ENCODE measurements at regions not wholly inside any gene's neighbourhood (a gene's known extent, or its start where the extent isn't known, plus 50 kb on each side); places are given as distances from the start of the nearest gene placed in this dataset.
"Not testable (repeated sequence)": the region's sequence is repeated elsewhere in the genome, so short reads cannot be mapped to it uniquely, and the experiment has no call there.

GRCh38 chr7:55743454-55743717, 119.2 kb downstream of the SEPTIN14 start:
- not testable (repeated sequence) for DNase-seq (ENCODE audit: low read depth)

- not testable (repeated sequence) for DNase-seq (ENCODE audit: low read depth)
Observed at GRCh38 chr7:55742651-55743453, 119.7 kb downstream of the SEPTIN14 start.

GRCh38 chr7:55741721-55742631, 120.6 kb downstream of the SEPTIN14 start:
- DNase-seq (ENCODE audit: low read depth) = not testable (repeated sequence)

GRCh38 chr7:55740633-55741250, 121.8 kb downstream of the SEPTIN14 start:
- not testable (repeated sequence) for DNase-seq (ENCODE audit: low read depth)

- DNase-seq (ENCODE audit: low read depth) = not testable (repeated sequence)
Observed at GRCh38 chr7:55740053-55740452, 122.5 kb downstream of the SEPTIN14 start.

GRCh38 chr7:55736641-55737221, 125.8 kb downstream of the SEPTIN14 start:
- DNase-seq (ENCODE audit: low read depth) = not testable (repeated sequence)

GRCh38 chr7:55733241-55734140, 129.1 kb downstream of the SEPTIN14 start:
- no peak for DNase-seq (ENCODE audit: low read depth)

- no peak for DNase-seq (ENCODE audit: low read depth)
Observed at GRCh38 chr7:55731931-55732330, 130.6 kb downstream of the SEPTIN14 start.

- DNase-seq (ENCODE audit: low read depth) = no peak
Observed at GRCh38 chr7:55730197-55730596, 132.4 kb downstream of the SEPTIN14 start.

- DNase-seq (ENCODE audit: low read depth) = no peak
Observed at GRCh38 chr7:55723621-55723941, 139.0 kb downstream of the SEPTIN14 start.

GRCh38 chr7:55722874-55723620, 139.5 kb downstream of the SEPTIN14 start:
- not testable (repeated sequence) for DNase-seq (ENCODE audit: low read depth)

- not testable (repeated sequence) for DNase-seq (ENCODE audit: low read depth)
Observed at GRCh38 chr7:55721004-55721403, 141.5 kb downstream of the SEPTIN14 start.

GRCh38 chr7:55715247-55715867, 143.1 kb upstream of the VOPP1 start:
- DNase-seq (ENCODE audit: low read depth) = not testable (repeated sequence)

GRCh38 chr7:55714370-55714769, 142.1 kb upstream of the VOPP1 start:
- not testable (repeated sequence) for DNase-seq (ENCODE audit: low read depth)

- not testable (repeated sequence) for DNase-seq (ENCODE audit: low read depth)
Observed at GRCh38 chr7:55710312-55710711, 138.0 kb upstream of the VOPP1 start.

- peak; percentile 60 for DNase-seq (ENCODE audit: low read depth)
Observed at GRCh38 chr7:55708028-55708427, 135.7 kb upstream of the VOPP1 start.

- DNase-seq (ENCODE audit: low read depth) = not testable (repeated sequence)
Observed at GRCh38 chr7:55707410-55707809, 135.1 kb upstream of the VOPP1 start.

- not testable (repeated sequence) for DNase-seq (ENCODE audit: low read depth)
Observed at GRCh38 chr7:55706451-55707195, 134.3 kb upstream of the VOPP1 start.

GRCh38 chr7:55705728-55706450, 133.6 kb upstream of the VOPP1 start:
- DNase-seq (ENCODE audit: low read depth) = not testable (repeated sequence)

Measured in GM04504 (cell line).